ENCODE measurements at regions not wholly inside any gene's neighbourhood (a gene's known extent, or its start where the extent isn't known, plus 50 kb on each side); places are given as distances from the start of the nearest gene placed in this dataset.

DNA sequence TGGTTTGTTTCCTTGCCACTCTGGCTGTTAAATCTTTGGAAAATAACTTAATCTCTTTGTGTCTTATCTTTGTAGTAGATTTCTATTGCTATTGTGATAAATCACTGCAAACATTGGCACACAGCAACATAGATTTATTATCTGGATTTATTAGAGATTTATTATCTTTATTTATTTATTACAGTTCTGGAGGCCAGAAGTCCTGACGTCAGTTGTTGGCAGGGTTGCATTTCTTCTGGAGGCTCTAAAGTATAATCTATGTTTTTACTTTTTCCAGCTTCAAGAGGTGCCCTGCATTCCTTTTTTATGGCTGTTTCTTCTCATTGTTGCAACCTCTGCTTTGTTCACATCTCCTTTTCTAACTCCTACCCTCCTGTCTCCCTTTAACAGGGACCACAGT is 542.8 kb downstream of the GRXCR1 start:
- no peaks in the 10 kb centered on the region for H3K79me2 ChIP-seq (ENCODE audit: control insufficient read depth, insufficient read depth, low read length)
- no peaks in the 10 kb centered on the region for H3K9me3 ChIP-seq (replicated peaks; ENCODE audit: control insufficient read depth, insufficient read depth, low read length)
- no peak overlapping the region for H3K4me3 ChIP-seq
- ChIA-PET SMC1A (ENCODE audit: uncharacterized antibody, unreplicated experiment) (no interaction called here), CTCF (no interaction called here), POLR2A (no interaction called here), RAD21 (ENCODE audit: unreplicated experiment) (no interaction called here)
- TF ChIP-seq HDAC6 (IDR thresholded peaks at IDR 0.05; ENCODE audit: unreplicated experiment) = no peak
- TF ChIP-seq SREBF2 (IDR thresholded peaks at IDR 0.05; ENCODE audit: low read length) = no peak
- no peak for TF ChIP-seq YY1 (IDR thresholded peaks at IDR 0.05; ENCODE audit: low read depth, low read length)
- no peak for TF ChIP-seq SMARCA5 (IDR thresholded peaks at IDR 0.05)
- no peak for TF ChIP-seq SREBF1 (IDR thresholded peaks at IDR 0.05; ENCODE audit: low read length)
- TF ChIP-seq RBBP5 (conservative IDR thresholded peaks at IDR 0.05) = no peak
- no peak for TF ChIP-seq E2F8 (IDR thresholded peaks at IDR 0.05; ENCODE audit: low read depth, partially characterized antibody)
- TF ChIP-seq, protein P1, sequence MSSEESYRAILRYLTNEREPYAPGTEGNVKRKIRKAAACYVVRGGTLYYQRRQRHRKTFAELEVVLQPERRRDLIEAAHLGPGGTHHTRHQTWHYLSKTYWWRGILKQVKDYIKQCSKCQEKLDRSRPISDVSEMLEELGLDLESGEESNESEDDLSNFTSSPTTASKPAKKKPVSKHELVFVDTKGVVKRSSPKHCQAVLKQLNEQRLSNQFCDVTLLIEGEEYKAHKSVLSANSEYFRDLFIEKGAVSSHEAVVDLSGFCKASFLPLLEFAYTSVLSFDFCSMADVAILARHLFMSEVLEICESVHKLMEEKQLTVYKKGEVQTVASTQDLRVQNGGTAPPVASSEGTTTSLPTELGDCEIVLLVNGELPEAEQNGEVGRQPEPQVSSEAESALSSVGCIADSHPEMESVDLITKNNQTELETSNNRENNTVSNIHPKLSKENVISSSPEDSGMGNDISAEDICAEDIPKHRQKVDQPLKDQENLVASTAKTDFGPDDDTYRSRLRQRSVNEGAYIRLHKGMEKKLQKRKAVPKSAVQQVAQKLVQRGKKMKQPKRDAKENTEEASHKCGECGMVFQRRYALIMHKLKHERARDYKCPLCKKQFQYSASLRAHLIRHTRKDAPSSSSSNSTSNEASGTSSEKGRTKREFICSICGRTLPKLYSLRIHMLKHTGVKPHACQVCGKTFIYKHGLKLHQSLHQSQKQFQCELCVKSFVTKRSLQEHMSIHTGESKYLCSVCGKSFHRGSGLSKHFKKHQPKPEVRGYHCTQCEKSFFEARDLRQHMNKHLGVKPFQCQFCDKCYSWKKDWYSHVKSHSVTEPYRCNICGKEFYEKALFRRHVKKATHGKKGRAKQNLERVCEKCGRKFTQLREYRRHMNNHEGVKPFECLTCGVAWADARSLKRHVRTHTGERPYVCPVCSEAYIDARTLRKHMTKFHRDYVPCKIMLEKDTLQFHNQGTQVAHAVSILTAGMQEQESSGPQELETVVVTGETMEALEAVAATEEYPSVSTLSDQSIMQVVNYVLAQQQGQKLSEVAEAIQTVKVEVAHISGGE (CRISPR knock-in tag; IDR thresholded peaks at IDR 0.05) = no peak
- ATAC-seq (no peak), DNase-seq (ENCODE audit: low read depth, low spot score) (no peak), FAIRE-seq (no peak)
- in situ Hi-C loops (cut with MboI) (no loop called here), intact Hi-C loops (cut with micrococcal nuclease; ENCODE audit: unreplicated experiment) (no loop called here)
- no peaks in the 10 kb centered on the region for H3K27me3 ChIP-seq (replicated peaks in 1 of 2; ENCODE audit: control insufficient read depth in 2 of 2, insufficient read depth in 2 of 2, low read length in 1 of 2)
- H3K36me3 ChIP-seq (ENCODE audit: control insufficient read depth in 2 of 2, insufficient read depth in 2 of 2, low read length in 1 of 2) = no peaks in the 10 kb centered on the region
- WGBS (ENCODE audit: insufficient coverage, insufficient replicate concordance, low lambda C conversion rate, missing lambda C conversion rate) = 20% methylated on average over 1 of the region's 1 CpG
- H3K4me1 ChIP-seq (ENCODE audit: control insufficient read depth, insufficient read depth, low read length) = no peaks in the 10 kb centered on the region
- BruUV-seq (replicated peaks) = no TSS peak
- no peak overlapping the region for H3K27ac ChIP-seq (ENCODE audit: control insufficient read depth, insufficient read depth)
- H4K20me1 ChIP-seq (ENCODE audit: control insufficient read depth, insufficient read depth) = no peaks in the 10 kb centered on the region
- H2AFZ ChIP-seq (ENCODE audit: control insufficient read depth, low read depth, low read length) = no peak overlapping the region
- H3K9ac ChIP-seq (ENCODE audit: control insufficient read depth, insufficient read depth, low read length) = no peak overlapping the region
- no peak overlapping the region for H3K4me2 ChIP-seq (ENCODE audit: control insufficient read depth, insufficient read depth)

Measured in GM12878 (cell line).